SK-N-SH treated with all-trans-retinoic acid at 6 μM for 48 hours (cell line): ENCODE measurements at regions not wholly inside any gene's neighbourhood (a gene's known extent, or its start where the extent isn't known, plus 50 kb on each side); places are given as distances from the start of the nearest gene placed in this dataset.

Experiments used
- ATAC-seq: fragments of 200-7000 bp; cut with Tn5 transposase; 3 replicates; pipeline ENCODE4 v1.9.1; 2020; ENCODE audit warnings: mild to moderate bottlenecking, moderate library complexity
- ARNTL ChIP-seq: fragments of 450-650 bp; formaldehyde crosslinking; IDR thresholded peaks from 2 replicates; pipeline ENCODE4 v1.5.0; 2020; ENCODE audit warnings: low read depth, mild to moderate bottlenecking, moderate library complexity, borderline replicate concordance
- CSDC2 ChIP-seq: fragments of 250-450 bp; sonication (Bioruptor Pico); IDR thresholded peaks from 2 replicates; pipeline ENCODE4 v1.5.0; 2020; ENCODE audit warnings: mild to moderate bottlenecking, moderate library complexity
- ESRRG ChIP-seq: fragments of 250-450 bp; sonication (Bioruptor Pico); IDR thresholded peaks from 2 replicates; pipeline ENCODE4 v1.6.1; 2021; ENCODE audit warnings: mild to moderate bottlenecking
- GLIS3 ChIP-seq: fragments of 250-450 bp; sonication (Bioruptor Pico); IDR thresholded peaks from 2 replicates; pipeline ENCODE4 v1.5.0; 2020; ENCODE audit warnings: mild to moderate bottlenecking, moderate library complexity
- ISL1 ChIP-seq: fragments of 250-450 bp; sonication (Bioruptor Pico); IDR thresholded peaks from 2 replicates; pipeline ENCODE4 v2.1.2; 2022; ENCODE audit warnings: mild to moderate bottlenecking, moderate library complexity
- OSR1 ChIP-seq: fragments of 250-450 bp; sonication (Bioruptor Pico); IDR thresholded peaks from 2 replicates; pipeline ENCODE4 v1.8.0; 2022; ENCODE audit warnings: moderate library complexity, mild to moderate bottlenecking, inconsistent platforms
- PPARA ChIP-seq: fragments of 250-450 bp; sonication (Bioruptor Pico); IDR thresholded peaks from 2 replicates; pipeline ENCODE4 v1.5.0; 2020; ENCODE audit warnings: mild to moderate bottlenecking, borderline replicate concordance
- RARB ChIP-seq: fragments of 250-450 bp; sonication (Bioruptor Pico); IDR thresholded peaks from 2 replicates; pipeline ENCODE4 v1.8.0; 2021; ENCODE audit warnings: mild to moderate bottlenecking, moderate library complexity
- TCF4 ChIP-seq: fragments of 250-450 bp; sonication (Bioruptor Pico); IDR thresholded peaks from 2 replicates; pipeline ENCODE4 v1.8.0; 2021; ENCODE audit warnings: mild to moderate bottlenecking, moderate library complexity, borderline replicate concordance
- TOX ChIP-seq: fragments of 250-450 bp; sonication (Bioruptor Pico); IDR thresholded peaks from 2 replicates; pipeline ENCODE4 v1.8.0; 2021; ENCODE audit warnings: mild to moderate bottlenecking, moderate library complexity, borderline replicate concordance
- ZFP3 ChIP-seq: fragments of 250-450 bp; sonication (Bioruptor Pico); IDR thresholded peaks from 2 replicates; pipeline ENCODE4 v1.5.0; 2020; ENCODE audit warnings: mild to moderate bottlenecking, moderate library complexity
- ZFP30 ChIP-seq: fragments of 450-650 bp; formaldehyde crosslinking; IDR thresholded peaks from 2 replicates; pipeline ENCODE4 v1.5.0; 2022; ENCODE audit warnings: mild to moderate bottlenecking, moderate library complexity
- ZNF565 ChIP-seq: fragments of 450-650 bp; formaldehyde crosslinking; conservative IDR thresholded peaks from 2 replicates; pipeline ENCODE4 v1.5.0; 2020; ENCODE audit warnings: low read depth, mild to moderate bottlenecking, moderate library complexity
- ZNF70 ChIP-seq: fragments of 450-650 bp; formaldehyde crosslinking; IDR thresholded peaks from 2 replicates; pipeline ENCODE4 v1.5.0; 2020; ENCODE audit warnings: mild to moderate bottlenecking, moderate library complexity
- TF ChIP-seq, protein P1 (sequence below): fragments of 250-450 bp; sonication (Bioruptor Pico); IDR thresholded peaks from 2 replicates; pipeline ENCODE4 v1.5.1; 2021; ENCODE audit warnings: mild to moderate bottlenecking, moderate library complexity
- TF ChIP-seq, protein P2 (sequence below): fragments of 250-450 bp; sonication (Bioruptor Pico); IDR thresholded peaks from 2 replicates; pipeline ENCODE4 v1.5.0; 2020; ENCODE audit warnings: mild to moderate bottlenecking, moderate library complexity
- TF ChIP-seq, protein P3 (sequence below): fragments of 250-450 bp; sonication (Bioruptor Pico); IDR thresholded peaks from 2 replicates; pipeline ENCODE4 v1.5.1; 2020; ENCODE audit warnings: low read depth, mild to moderate bottlenecking, moderate library complexity
- TF ChIP-seq, protein P4 (sequence below): fragments of 250-450 bp; sonication (Bioruptor Pico); IDR thresholded peaks from 2 replicates; pipeline ENCODE4 v1.8.0; 2020; ENCODE audit warnings: mild to moderate bottlenecking, moderate library complexity, borderline replicate concordance
- TF ChIP-seq, protein P5 (sequence below): fragments of 250-450 bp; sonication (Bioruptor Pico); IDR thresholded peaks from 2 replicates; pipeline ENCODE4 v1.8.0; 2021; ENCODE audit warnings: low read depth, mild to moderate bottlenecking, moderate library complexity, borderline replicate concordance

DNA sequence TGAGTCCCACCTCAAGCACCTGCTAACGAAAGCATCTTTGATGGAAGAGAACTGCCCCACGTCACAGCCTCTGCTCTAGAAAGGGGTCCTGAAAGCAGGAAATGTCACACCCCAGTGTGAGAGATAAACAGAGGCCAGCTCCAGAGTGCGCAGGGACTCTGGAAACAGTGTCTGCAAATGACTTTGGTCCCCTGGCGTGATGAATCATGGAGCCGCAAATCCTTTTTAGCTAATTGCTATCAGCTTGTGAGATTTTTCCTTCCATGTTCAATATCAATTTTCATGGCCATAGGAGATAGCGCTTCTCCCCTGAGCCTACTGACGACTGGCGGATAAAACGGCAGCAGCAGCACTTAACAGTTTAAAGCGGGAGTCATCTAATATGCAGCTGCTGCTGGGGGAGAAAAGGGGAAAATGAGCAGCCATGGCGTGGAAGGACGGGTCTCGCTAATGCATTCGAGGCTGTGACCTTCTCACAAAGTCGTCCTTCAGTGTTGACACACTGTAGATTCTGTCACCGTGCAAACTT is 209.6 kb upstream of the IRX1 start:
- no peak for ATAC-seq
- TF ChIP-seq, protein P1, sequence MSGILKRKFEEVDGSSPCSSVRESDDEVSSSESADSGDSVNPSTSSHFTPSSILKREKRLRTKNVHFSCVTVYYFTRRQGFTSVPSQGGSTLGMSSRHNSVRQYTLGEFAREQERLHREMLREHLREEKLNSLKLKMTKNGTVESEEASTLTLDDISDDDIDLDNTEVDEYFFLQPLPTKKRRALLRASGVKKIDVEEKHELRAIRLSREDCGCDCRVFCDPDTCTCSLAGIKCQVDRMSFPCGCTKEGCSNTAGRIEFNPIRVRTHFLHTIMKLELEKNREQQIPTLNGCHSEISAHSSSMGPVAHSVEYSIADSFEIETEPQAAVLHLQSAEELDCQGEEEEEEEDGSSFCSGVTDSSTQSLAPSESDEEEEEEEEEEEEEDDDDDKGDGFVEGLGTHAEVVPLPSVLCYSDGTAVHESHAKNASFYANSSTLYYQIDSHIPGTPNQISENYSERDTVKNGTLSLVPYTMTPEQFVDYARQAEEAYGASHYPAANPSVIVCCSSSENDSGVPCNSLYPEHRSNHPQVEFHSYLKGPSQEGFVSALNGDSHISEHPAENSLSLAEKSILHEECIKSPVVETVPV (CRISPR knock-in tag) = no peak
- TF ChIP-seq ZFP30 = no peak
- no peak for TF ChIP-seq GLIS3
- TF ChIP-seq, protein P2, sequence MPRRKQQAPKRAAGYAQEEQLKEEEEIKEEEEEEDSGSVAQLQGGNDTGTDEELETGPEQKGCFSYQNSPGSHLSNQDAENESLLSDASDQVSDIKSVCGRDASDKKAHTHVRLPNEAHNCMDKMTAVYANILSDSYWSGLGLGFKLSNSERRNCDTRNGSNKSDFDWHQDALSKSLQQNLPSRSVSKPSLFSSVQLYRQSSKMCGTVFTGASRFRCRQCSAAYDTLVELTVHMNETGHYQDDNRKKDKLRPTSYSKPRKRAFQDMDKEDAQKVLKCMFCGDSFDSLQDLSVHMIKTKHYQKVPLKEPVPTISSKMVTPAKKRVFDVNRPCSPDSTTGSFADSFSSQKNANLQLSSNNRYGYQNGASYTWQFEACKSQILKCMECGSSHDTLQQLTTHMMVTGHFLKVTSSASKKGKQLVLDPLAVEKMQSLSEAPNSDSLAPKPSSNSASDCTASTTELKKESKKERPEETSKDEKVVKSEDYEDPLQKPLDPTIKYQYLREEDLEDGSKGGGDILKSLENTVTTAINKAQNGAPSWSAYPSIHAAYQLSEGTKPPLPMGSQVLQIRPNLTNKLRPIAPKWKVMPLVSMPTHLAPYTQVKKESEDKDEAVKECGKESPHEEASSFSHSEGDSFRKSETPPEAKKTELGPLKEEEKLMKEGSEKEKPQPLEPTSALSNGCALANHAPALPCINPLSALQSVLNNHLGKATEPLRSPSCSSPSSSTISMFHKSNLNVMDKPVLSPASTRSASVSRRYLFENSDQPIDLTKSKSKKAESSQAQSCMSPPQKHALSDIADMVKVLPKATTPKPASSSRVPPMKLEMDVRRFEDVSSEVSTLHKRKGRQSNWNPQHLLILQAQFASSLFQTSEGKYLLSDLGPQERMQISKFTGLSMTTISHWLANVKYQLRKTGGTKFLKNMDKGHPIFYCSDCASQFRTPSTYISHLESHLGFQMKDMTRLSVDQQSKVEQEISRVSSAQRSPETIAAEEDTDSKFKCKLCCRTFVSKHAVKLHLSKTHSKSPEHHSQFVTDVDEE (CRISPR knock-in tag) = no peak
- TF ChIP-seq, protein P3, sequence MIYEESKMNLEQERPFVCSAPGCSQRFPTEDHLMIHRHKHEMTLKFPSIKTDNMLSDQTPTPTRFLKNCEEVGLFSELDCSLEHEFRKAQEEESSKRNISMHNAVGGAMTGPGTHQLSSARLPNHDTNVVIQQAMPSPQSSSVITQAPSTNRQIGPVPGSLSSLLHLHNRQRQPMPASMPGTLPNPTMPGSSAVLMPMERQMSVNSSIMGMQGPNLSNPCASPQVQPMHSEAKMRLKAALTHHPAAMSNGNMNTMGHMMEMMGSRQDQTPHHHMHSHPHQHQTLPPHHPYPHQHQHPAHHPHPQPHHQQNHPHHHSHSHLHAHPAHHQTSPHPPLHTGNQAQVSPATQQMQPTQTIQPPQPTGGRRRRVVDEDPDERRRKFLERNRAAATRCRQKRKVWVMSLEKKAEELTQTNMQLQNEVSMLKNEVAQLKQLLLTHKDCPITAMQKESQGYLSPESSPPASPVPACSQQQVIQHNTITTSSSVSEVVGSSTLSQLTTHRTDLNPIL (CRISPR knock-in tag) = no peak
- no peak for TF ChIP-seq OSR1
- TF ChIP-seq TCF4 (CRISPR knock-in tag) = no peak
- TF ChIP-seq ISL1 = no peak
- no peak for TF ChIP-seq CSDC2
- TF ChIP-seq RARB (CRISPR knock-in tag) = no peak
- TF ChIP-seq TOX = no peak
- TF ChIP-seq, protein P4, sequence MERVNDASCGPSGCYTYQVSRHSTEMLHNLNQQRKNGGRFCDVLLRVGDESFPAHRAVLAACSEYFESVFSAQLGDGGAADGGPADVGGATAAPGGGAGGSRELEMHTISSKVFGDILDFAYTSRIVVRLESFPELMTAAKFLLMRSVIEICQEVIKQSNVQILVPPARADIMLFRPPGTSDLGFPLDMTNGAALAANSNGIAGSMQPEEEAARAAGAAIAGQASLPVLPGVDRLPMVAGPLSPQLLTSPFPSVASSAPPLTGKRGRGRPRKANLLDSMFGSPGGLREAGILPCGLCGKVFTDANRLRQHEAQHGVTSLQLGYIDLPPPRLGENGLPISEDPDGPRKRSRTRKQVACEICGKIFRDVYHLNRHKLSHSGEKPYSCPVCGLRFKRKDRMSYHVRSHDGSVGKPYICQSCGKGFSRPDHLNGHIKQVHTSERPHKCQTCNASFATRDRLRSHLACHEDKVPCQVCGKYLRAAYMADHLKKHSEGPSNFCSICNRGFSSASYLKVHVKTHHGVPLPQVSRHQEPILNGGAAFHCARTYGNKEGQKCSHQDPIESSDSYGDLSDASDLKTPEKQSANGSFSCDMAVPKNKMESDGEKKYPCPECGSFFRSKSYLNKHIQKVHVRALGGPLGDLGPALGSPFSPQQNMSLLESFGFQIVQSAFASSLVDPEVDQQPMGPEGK = no peak
- TF ChIP-seq ARNTL (CRISPR knock-in tag) = no peak

DNA sequence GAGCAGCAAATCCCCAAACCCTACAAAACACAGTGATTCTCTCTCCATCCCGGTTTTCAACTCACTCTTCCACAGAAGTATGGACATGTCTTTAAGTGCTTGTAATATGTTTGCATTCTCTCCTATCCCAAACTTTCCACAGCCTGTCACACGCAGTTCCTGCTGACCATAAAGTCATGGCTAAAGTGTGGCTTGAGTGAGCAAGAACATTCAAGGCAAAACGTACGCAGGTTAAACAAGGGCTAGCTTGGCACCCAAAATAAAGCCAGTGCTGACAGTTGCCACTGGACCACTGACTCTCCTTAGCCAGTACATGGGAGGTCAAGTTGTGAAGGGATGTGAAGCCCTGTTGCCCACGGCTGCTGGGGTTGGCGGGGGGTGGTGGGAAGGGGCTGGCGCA is 211.1 kb upstream of the IRX1 start:
- no peak for ATAC-seq
- TF ChIP-seq ZNF565 (CRISPR knock-in tag) = no peak
- no peak for TF ChIP-seq ZNF70 (CRISPR knock-in tag)
- no peak for TF ChIP-seq RARB (CRISPR knock-in tag)
- no peak for TF ChIP-seq CSDC2
- TF ChIP-seq ISL1 = no peak
- no peak for TF ChIP-seq GLIS3
- TF ChIP-seq TOX = no peak
- no peak for TF ChIP-seq TCF4 (CRISPR knock-in tag)
- TF ChIP-seq, protein P3 (CRISPR knock-in tag) = no peak
- TF ChIP-seq ZFP3 (CRISPR knock-in tag) = no peak
- TF ChIP-seq, protein P1 (CRISPR knock-in tag) = no peak
- TF ChIP-seq, protein P4 = no peak
- TF ChIP-seq OSR1 = no peak
- TF ChIP-seq PPARA (CRISPR knock-in tag) = no peak
- TF ChIP-seq ARNTL (CRISPR knock-in tag) = no peak
- no peak for TF ChIP-seq ESRRG
- TF ChIP-seq, protein P5, sequence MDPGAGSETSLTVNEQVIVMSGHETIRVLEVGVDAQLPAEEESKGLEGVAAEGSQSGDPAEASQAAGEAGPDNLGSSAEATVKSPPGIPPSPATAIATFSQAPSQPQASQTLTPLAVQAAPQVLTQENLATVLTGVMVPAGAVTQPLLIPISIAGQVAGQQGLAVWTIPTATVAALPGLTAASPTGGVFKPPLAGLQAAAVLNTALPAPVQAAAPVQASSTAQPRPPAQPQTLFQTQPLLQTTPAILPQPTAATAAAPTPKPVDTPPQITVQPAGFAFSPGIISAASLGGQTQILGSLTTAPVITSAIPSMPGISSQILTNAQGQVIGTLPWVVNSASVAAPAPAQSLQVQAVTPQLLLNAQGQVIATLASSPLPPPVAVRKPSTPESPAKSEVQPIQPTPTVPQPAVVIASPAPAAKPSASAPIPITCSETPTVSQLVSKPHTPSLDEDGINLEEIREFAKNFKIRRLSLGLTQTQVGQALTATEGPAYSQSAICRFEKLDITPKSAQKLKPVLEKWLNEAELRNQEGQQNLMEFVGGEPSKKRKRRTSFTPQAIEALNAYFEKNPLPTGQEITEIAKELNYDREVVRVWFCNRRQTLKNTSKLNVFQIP (CRISPR knock-in tag) = no peak
- TF ChIP-seq, all 23 proteins: peak for 0
